ENCODE measurements at regions not wholly inside any gene's neighbourhood (a gene's known extent, or its start where the extent isn't known, plus 50 kb on each side); places are given as distances from the start of the nearest gene placed in this dataset.

- no peak for TF ChIP-seq CTCF (IDR thresholded peaks at IDR 0.05)
- TF ChIP-seq POLR2A (IDR thresholded peaks at IDR 0.05): no peak
These were observed 85.6 kb upstream of the CLDN14 start for GRCh38 chr21:36565540-36565939.
